RCC 7860 (cell line): ENCODE measurements at regions not wholly inside any gene's neighbourhood (a gene's known extent, or its start where the extent isn't known, plus 50 kb on each side); places are given as distances from the start of the nearest gene placed in this dataset.
"Not testable (repeated sequence)": the region's sequence is repeated elsewhere in the genome, so short reads cannot be mapped to it uniquely, and the experiment has no call there.

Experiments used
- DNase-seq: peaks from one replicate; pipeline ENCODE4 v3.0.0-alpha.2; 2015; ENCODE audit warnings: low spot score
- FAIRE-seq: peaks from 2 replicates; lab custom pipeline; 2012; peaks lifted over from hg19 to GRCh38; lab: Jason Lieb, UNC

DNA sequence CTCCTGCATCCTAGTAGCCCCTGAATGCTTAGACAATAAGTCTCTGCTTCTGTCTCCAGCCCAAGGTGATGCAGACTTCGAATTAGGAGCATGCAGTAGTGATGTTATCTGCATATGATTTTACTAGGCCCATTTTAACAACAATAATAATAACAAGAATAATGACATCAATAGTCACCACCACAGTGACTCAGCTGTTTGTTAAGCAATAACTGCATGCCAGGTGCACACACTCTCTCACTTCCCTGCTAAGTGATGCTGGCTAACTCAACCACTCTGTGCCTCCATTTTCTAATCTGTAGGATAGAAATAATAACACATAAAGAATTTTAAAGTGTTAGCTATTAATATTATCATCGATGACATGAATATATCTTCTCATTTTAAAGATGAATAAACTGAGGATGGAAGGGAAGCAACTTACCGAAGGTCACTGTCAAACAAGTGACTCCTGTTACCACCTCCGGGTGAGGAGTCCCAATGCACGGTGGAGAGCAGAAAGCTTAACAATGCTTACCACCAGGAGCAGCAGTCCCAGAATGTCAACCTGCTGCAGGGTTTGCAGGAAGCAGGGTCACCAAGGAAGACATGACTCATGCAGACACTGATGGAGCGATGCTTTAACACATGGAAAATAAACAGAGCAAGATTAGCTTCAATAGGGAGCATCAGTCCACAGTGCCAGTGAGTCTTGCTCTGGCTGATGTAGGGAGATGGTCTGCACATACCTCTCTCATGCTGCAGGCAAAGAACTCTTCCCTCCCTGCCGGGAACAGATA is 290.2 kb downstream of the SPATA17 start:
- no peak for DNase-seq
- no peak for FAIRE-seq

GRCh38 chr1:217924924-217925323 is 293.8 kb downstream of the SPATA17 start:
- DNase-seq (no peak), FAIRE-seq (no peak)

DNA sequence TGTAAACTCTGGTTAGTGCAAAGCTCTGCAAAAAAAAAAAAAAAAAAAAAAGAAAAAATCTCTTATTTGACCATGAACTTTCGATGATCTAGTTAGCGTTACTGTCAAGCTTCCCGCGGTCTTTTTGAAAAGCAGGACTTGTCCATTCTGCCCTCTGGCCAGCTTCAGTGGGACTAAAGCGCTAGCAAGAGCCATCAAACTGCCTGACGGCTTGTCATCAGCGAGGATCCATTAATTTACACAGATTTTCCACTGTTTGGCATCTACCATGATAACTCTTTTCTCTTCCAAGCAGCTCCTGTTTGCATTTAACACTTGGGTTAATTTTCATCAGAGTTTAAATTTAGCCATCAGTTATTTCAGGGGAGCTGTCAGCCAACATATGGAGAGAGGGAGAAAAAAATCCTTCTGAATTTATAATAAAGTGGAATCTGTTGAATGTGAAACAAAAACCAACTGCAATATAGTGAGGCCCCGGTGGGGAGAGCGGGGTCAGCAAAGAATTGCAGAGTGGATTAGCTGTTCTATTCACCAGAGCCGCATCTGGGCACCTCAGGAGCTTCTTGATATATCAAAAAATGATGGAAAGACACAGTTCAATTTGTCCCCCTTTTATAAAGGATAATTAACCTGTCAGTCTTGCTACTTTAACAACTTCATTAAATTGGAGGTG is 298.2 kb downstream of the SPATA17 start:
- FAIRE-seq (no peak), DNase-seq (no peak)

DNA sequence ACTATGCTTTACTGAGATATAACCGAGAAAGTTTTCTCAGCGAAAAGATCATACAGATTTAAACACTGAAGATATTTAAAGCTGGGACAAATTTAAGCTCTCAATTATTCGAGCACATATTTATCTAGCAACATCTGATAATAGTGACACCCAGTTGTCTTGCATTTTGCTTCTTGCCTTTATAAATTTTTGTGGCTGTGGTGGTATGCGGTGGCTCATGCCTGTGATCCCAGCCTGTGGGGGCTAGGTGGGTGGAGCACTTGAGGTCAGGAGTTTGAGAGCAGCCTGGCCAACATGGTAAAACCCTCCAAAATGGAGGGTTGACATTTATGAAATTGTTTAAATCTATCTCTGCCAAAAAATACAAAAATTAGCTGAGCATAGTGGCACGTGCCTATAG is 312.2 kb downstream of the SPATA17 start:
- no peak for DNase-seq
- no peak for FAIRE-seq

GRCh38 chr1:217944550-217944949 is 313.4 kb downstream of the SPATA17 start:
- DNase-seq (no peak), FAIRE-seq (no peak)

DNA sequence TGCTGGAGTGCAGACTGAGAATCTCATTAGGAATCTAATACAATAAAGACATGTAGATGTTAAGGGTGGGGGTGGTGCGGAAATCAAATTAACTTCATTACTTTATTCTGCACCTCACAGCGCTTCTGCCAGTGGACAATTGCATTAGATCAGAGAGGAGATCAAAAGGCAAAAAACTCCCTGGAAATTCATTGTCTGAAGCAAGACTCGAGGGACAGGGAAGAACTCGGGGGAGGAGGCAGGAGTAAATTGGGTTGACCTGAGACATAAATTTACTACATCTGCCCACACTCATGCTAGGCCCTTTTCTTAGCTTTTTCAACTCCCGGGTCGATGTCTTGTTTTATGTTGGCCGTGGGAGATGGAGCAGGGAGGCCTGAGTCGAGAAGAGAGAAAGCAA is 315.4 kb downstream of the SPATA17 start:
- DNase-seq (no peak), FAIRE-seq (no peak)

- no peak for DNase-seq
- FAIRE-seq: no peak
Observed at GRCh38 chr1:217948741-217949140, 317.6 kb downstream of the SPATA17 start.

GRCh38 chr1:217953330-217953729 is 322.2 kb downstream of the SPATA17 start:
- DNase-seq: no peak
- no peak for FAIRE-seq

- FAIRE-seq (no peak), DNase-seq (no peak)
Observed at GRCh38 chr1:217953922-217954321, 322.8 kb downstream of the SPATA17 start.

- DNase-seq (no peak), FAIRE-seq (no peak)
Observed at GRCh38 chr1:217955723-217956122, 324.6 kb downstream of the SPATA17 start.

DNA sequence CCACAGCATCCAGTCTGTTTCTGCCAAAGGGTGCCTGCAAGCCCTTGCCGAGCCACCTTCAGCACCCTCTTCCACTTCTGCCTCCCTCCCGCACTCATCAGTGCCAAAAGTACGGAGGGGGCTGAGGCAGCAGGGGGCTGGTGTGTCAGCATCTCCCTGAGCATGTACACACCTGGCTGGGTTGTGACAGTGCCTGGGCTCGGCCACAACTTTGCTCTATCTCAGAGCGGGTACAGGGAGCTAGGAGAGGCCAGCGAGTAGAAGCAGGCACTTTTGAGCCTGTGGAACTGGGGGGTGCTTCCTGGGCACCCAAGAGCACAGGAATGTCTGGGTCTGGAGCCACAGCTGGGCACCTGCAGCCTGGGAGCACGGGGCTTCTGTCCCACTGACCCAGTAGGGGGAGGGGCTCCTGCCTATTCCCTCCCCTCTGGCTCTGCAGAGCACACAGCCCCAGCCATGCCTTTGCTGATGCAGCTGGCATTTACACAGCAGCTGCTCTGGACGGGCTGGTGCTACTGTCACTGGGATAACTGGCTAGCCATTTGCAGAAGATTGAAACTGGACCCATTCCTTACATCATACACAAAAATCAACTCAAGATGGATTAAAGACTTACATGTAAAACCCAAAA is 319.8 kb upstream of the RRP15 start:
- no peak for DNase-seq
- FAIRE-seq: no peak

- no peak for FAIRE-seq
- DNase-seq: no peak
Observed at GRCh38 chr1:217968085-217968484, 317.0 kb upstream of the RRP15 start.

DNA sequence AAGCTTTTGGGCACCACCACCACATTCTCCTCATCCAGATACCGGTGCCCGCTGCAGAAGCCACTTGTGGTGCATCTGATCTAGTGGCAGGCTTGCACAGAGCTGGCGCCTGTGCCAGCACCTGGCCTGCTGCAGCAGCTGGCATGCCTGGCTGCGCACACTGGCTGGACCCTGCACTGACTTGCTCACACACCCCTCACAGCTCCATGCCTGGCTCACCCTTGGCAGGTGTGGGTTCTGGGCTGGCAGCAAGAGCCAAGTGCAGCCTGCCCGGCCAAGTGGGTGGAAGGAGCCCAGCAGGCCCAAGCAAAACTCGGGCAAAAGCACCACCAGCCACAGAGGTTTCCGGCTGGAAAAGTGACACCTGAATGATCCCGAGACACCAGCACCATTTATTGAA is 315.7 kb upstream of the RRP15 start:
- DNase-seq (no peak), FAIRE-seq (no peak)

GRCh38 chr1:217977943-217978342 is 307.1 kb upstream of the RRP15 start:
- FAIRE-seq (no peak), DNase-seq (no peak)

GRCh38 chr1:217981430-217981829 is 303.7 kb upstream of the RRP15 start:
- FAIRE-seq: no peak
- DNase-seq: no peak

- FAIRE-seq (no peak), DNase-seq (no peak)
Observed at GRCh38 chr1:217982331-217983050, 302.6 kb upstream of the RRP15 start.

DNA sequence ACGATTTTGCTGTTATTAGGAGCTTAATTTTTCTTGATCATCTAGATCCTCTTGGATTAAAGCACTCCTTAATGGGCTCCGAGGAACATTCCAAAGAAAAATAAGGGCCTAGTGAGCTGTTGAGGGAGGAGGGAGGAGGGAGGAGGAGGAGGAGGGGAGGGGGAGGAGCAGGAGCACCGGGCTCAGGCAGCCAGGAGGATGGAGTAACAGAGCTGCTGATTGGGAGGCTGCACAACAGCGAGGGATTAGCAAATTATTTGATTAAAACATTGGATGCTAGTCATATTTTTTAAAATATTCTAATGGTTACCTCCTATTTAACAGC is 302.1 kb upstream of the RRP15 start:
- DNase-seq: no peak
- no peak for FAIRE-seq

DNA sequence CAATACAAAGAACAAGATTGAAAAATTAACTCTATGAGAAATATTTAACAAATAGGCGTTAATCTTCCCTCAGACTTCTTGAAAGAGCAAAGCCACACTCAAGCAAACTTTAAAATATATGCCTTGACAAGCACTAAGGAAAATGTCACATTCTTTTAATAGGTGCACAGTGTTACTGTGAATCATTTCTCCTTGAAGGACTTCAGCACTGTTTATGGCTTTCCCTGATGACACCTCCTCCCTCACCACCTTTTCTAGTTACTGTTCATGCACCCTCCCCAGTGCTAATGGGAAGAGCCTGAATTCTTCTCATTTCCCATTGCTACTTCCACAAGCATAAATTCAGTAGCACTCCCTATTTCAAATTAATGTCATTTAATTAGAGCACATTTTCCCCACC is 299.5 kb upstream of the RRP15 start:
- no peak for FAIRE-seq
- no peak for DNase-seq

DNA sequence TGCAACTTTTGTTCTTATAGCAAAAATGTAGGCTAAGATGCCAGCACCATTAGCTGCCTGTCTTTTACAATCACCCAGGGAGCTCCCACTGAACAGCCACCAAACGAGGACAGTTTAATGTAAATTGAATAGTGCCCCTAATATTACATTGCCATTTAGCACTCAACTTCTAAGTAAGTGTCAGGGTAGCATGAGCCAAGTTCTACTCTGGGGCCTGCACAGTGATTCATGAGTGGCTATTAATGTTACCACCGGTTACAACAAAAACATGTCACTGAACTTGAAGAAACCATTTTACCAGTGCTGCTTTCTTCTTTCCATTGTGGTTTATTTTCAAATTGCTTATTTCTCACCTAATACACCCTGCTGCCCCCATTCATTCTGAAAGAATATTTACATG is 295.6 kb upstream of the RRP15 start:
- DNase-seq (no peak), FAIRE-seq (no peak)

DNA sequence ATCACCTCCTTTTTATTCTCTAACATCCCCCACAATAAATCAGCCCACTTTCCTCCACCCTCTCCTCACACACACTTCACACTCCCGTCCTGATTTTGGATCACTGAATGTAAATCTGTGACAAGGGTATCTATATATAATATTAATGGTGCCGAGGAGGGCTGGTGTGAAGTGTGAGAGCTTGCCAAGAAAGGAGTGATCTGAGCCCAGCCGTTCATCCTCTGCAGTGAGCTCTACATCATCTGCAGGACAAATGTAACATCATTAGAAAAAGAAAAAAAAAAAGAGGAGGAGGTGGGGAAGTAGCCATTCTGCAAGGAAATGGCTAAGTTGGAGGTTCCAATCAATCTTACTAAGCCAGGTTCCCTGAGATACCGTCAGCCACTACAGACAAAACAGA is 291.7 kb upstream of the RRP15 start:
- FAIRE-seq: no peak
- no peak for DNase-seq

- not testable (repeated sequence) for DNase-seq, FAIRE-seq
Observed at GRCh38 chr1:218008296-218008695, 276.8 kb upstream of the RRP15 start.

DNA sequence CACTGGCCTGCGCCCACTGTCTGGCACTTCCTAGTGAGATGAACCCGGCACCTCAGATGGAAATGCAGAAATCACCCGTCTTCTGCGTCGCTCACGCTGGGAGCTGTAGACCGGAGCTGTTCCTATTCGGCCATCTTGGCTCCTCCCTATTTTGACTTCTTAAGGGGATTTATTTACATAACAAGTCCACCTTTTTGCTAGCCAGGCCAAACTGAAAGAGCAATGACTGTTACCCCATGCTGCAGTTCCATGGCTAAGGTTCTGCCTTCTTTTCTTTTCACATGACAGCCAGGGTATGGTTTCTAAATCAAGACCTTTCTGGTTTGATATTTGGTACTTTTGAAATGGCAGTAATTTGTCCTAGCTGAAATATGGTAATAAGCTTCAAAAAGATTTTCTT is 270.0 kb upstream of the RRP15 start:
- FAIRE-seq, DNase-seq: not testable (repeated sequence)
